ENCODE measurements at regions not wholly inside any gene's neighbourhood (a gene's known extent, or its start where the extent isn't known, plus 50 kb on each side); places are given as distances from the start of the nearest gene placed in this dataset.

GRCh38 chr1:235002706-235003300 lies 125.8 kb downstream of the TOMM20 start:
- no peak overlapping the region for H3K9ac ChIP-seq (ENCODE audit: low read length)
- H3K9me2 ChIP-seq (ENCODE audit: insufficient read depth), result no peaks in the 10 kb centered on the region
- H4K20me1 ChIP-seq (ENCODE audit: insufficient read depth), result no peaks in the 10 kb centered on the region
- H3K36me3 ChIP-seq (ENCODE audit: control insufficient read depth in 1 of 2, insufficient read depth in 2 of 2, low read length in 2 of 2), result no peaks in the 10 kb centered on the region
- no peak overlapping the region for H3K4me3 ChIP-seq (replicated peaks in 1 of 2; ENCODE audit: low read depth in 1 of 2, low read length in 2 of 2)
- BruUV-seq (replicated peaks), result no TSS peak
- POLR2A ChIA-PET, result no interaction called here
- RAD21 ChIA-PET (ENCODE audit: low non-redundant PET in 1 of 2, low total read pairs in 2 of 2, uncharacterized antibody in 2 of 2, unreplicated experiment in 2 of 2), result no interaction called here
- H3K27ac ChIP-seq (ENCODE audit: low read depth, low read length), result no peak overlapping the region
- CTCF ChIA-PET, result no interaction called here
- no peak overlapping the region for H3K4me2 ChIP-seq (ENCODE audit: low read length)
- TF ChIP-seq TCF7L2 (IDR thresholded peaks at IDR 0.05; ENCODE audit: borderline replicate concordance, extremely low read depth, insufficient read depth, insufficient read length), result no peak
- TF ChIP-seq ZNF274 (IDR thresholded peaks at IDR 0.05; ENCODE audit: low read depth, low read length), result no peak
- TF ChIP-seq FOSL1 (IDR thresholded peaks at IDR 0.05; ENCODE audit: low read depth), result no peak
- TF ChIP-seq CEBPB (IDR thresholded peaks at IDR 0.05; ENCODE audit: low read depth), result no peak
- no peak for TF ChIP-seq SP1 (IDR thresholded peaks at IDR 0.05; ENCODE audit: low read depth)
- no peak for TF ChIP-seq ATF3 (IDR thresholded peaks at IDR 0.05)
- no peak for TF ChIP-seq ZBTB33 (IDR thresholded peaks at IDR 0.05; ENCODE audit: extremely low read depth, insufficient replicate concordance, low read length)
- ATAC-seq (no peak), DNase-seq (ENCODE audit: low read depth, low spot score) (no peak)
- H3K4me1 ChIP-seq (ENCODE audit: control insufficient read depth in 1 of 2, insufficient read depth in 2 of 2, low read length in 2 of 2), result peaks cover 15 to 27% of the 10 kb centered on the region in 2 experiments
- no peaks in the 10 kb centered on the region; a peak in 1 of 4 replicates for H3K9me3 ChIP-seq (ENCODE audit: control insufficient read depth in 1 of 2, insufficient read depth in 1 of 2, low read depth in 1 of 2, low read length in 2 of 2)
- intact Hi-C loops (cut with micrococcal nuclease), result no loop called here
- no peaks in the 10 kb centered on the region for H3K79me2 ChIP-seq (ENCODE audit: insufficient read depth, low read length)
- no peak overlapping the region for H2AFZ ChIP-seq (ENCODE audit: low read depth, low read length, poor library complexity, severe bottlenecking)
- no peaks in the 10 kb centered on the region for H3K27me3 ChIP-seq (ENCODE audit: insufficient read depth, low read length)
